SK-N-SH (cell line): ENCODE measurements at regions not wholly inside any gene's neighbourhood (a gene's known extent, or its start where the extent isn't known, plus 50 kb on each side); places are given as distances from the start of the nearest gene placed in this dataset.

Source experiments
- CTCF ChIA-PET: fragments of 300-600, 350-600 bp; formaldehyde crosslinking; extraction: SDS; loops from one replicate; lab custom pipeline; 2021; lab: Yijun Ruan, JAX
- POLR2A ChIA-PET: fragments of 350-600 bp; sonication (Branson Sonifier 250); formaldehyde crosslinking; extraction: SDS; loops from one replicate; lab custom pipeline; 2020; ENCODE audit warnings: antibody characterized with exemption, inconsistent platforms; lab: Yijun Ruan, JAX
- DNase-seq: peaks from one replicate; pipeline ENCODE4 v3.0.0; 2012
- H2AFZ ChIP-seq: fragments of 200-600 bp; sonication (generic); 2 replicates; pipeline ENCODE4 v1.8.1; 2016; ENCODE audit warnings: antibody characterized with exemption, mild to moderate bottlenecking, low read depth
- H3F3A ChIP-seq: fragments of 200-600 bp; sonication (generic); replicated peaks from 2 replicates; pipeline ENCODE3; 2016; ENCODE audit warnings: antibody characterized with exemption, mild to moderate bottlenecking; ENCODE audit not compliant: insufficient read depth
- H3K27ac ChIP-seq, 2 experiments: fragments of 200-500 bp in 1 of 2; fragments of 200-600 bp in 1 of 2; sonication (Bioruptor generic) in 1 of 2; sonication (generic), shearing (Covaris generic) in 1 of 2; 2 replicates each; pipeline versions ENCODE4 v1.5.1 to v1.6.1; 2014 to 2016; ENCODE audit warnings: low read depth in 2 of 2, inconsistent platforms in 1 of 2, low read length in 1 of 2, mild to moderate bottlenecking in 1 of 2, mixed read lengths in 1 of 2
- H3K27me3 ChIP-seq: fragments of 200-600 bp; sonication (generic), shearing (Covaris generic); 2 replicates; pipeline ENCODE4 v1.6.1; 2016; ENCODE audit warnings: mixed run types; ENCODE audit not compliant: insufficient read depth
- H3K36me3 ChIP-seq, 2 experiments: fragments of 200-500 bp in 1 of 2; fragments of 200-600 bp in 1 of 2; sonication (Bioruptor generic) in 1 of 2; sonication (generic) in 1 of 2; replicated peaks in 1 of 2; 2 replicates each; pipeline versions ENCODE3 to v1.5.1; 2014 to 2016; ENCODE audit warnings: low read length in 1 of 2, mild to moderate bottlenecking in 1 of 2; ENCODE audit not compliant: insufficient read depth in 2 of 2, control insufficient read depth in 1 of 2
- H3K4me1 ChIP-seq, 2 experiments: fragments of 200-500 bp in 1 of 2; fragments of 200-600 bp in 1 of 2; sonication (Bioruptor generic) in 1 of 2; sonication (generic), shearing (Covaris generic) in 1 of 2; 2 replicates each; pipeline versions ENCODE4 v1.5.1 to v1.6.1; 2014 to 2016; ENCODE audit warnings: low read depth in 1 of 2, low read length in 1 of 2, mixed run types in 1 of 2; ENCODE audit not compliant: insufficient read depth in 2 of 2, control insufficient read depth in 1 of 2
- H3K4me2 ChIP-seq: fragments of 200-600 bp; sonication (generic), shearing (Covaris generic); 2 replicates; pipeline ENCODE4 v1.6.1; 2017; ENCODE audit warnings: mixed run types
- H3K4me3 ChIP-seq, 2 experiments: fragments of 200-500 bp in 1 of 2; fragments of 200-600 bp in 1 of 2; sonication (Bioruptor generic) in 1 of 2; sonication (generic), shearing (Covaris generic) in 1 of 2; 2 replicates each; pipeline versions ENCODE4 v1.5.1 to v1.8.1; 2014 to 2016; ENCODE audit warnings: low read depth in 2 of 2, inconsistent platforms in 1 of 2, low read length in 1 of 2, mild to moderate bottlenecking in 1 of 2, mixed read lengths in 1 of 2, moderate library complexity in 1 of 2
- H3K79me2 ChIP-seq: fragments of 200-600 bp; sonication (generic); 2 replicates; pipeline ENCODE4 v1.8.1; 2017; ENCODE audit warnings: mild to moderate bottlenecking; ENCODE audit not compliant: insufficient read depth
- H3K9ac ChIP-seq: fragments of 200-600 bp; sonication (generic); 2 replicates; pipeline ENCODE4 v1.6.1; 2017; ENCODE audit warnings: mixed run types
- H3K9me2 ChIP-seq: fragments of 200-600 bp; sonication (generic); 2 replicates; pipeline ENCODE4 v1.6.1; 2017; ENCODE audit warnings: mixed run types
- H3K9me3 ChIP-seq: fragments of 200-600 bp; sonication (generic); 2 replicates; pipeline ENCODE4 v1.6.1; 2017; ENCODE audit warnings: mixed run types, mild to moderate bottlenecking, moderate library complexity
- H4K20me1 ChIP-seq: fragments of 200-600 bp; sonication (generic); 2 replicates; pipeline ENCODE4 v1.6.1; 2017; ENCODE audit warnings: mild to moderate bottlenecking, mixed run types; ENCODE audit not compliant: insufficient read depth
- EZH2phosphoT487 ChIP-seq: fragments of 200-600 bp; sonication (generic); IDR thresholded peaks from 2 replicates; pipeline ENCODE4 v1.6.1; 2017; ENCODE audit warnings: low read depth, mixed run types, mild to moderate bottlenecking, antibody characterized with exemption, moderate library complexity, borderline replicate concordance
- GABPA ChIP-seq: IDR thresholded peaks from 2 replicates; pipeline ENCODE4 v1.4.0; 2012; ENCODE audit warnings: low read depth, mild to moderate bottlenecking
- NFIC ChIP-seq: IDR thresholded peaks from 2 replicates; pipeline ENCODE4 v1.4.0; 2012; ENCODE audit warnings: borderline replicate concordance
- POLR2AphosphoS5 ChIP-seq: IDR thresholded peaks from 2 replicates; pipeline ENCODE4 v1.6.1; 2012; ENCODE audit warnings: low read depth, low read length
- RAD21 ChIP-seq: IDR thresholded peaks from 2 replicates; pipeline ENCODE4 v1.6.1; 2012; ENCODE audit warnings: mild to moderate bottlenecking, low read length
- RCOR1 ChIP-seq: fragments of 150-350 bp; IDR thresholded peaks from 2 replicates; pipeline ENCODE4 v1.6.1; 2017; ENCODE audit warnings: antibody characterized with exemption, low read length
- TAF1 ChIP-seq: IDR thresholded peaks from 2 replicates; pipeline ENCODE4 v1.6.1; 2012; ENCODE audit warnings: low read depth, mild to moderate bottlenecking, low read length, moderate library complexity, borderline replicate concordance
- TEAD4 ChIP-seq: IDR thresholded peaks from 2 replicates; pipeline ENCODE4 v1.4.0; 2012; ENCODE audit warnings: mild to moderate bottlenecking, borderline replicate concordance; ENCODE audit not compliant: insufficient read depth
- WGBS: methylation state at CpG from one replicate; pipeline ENCODE4 v1.1.6; 2017; ENCODE audit warnings: low lambda C conversion rate; 5-methylcytosine and 5-hydroxymethylcytosine counted together
- TF ChIP-seq, protein P1 (sequence below): IDR thresholded peaks from 2 replicates; pipeline ENCODE4 v1.6.1; 2012; ENCODE audit warnings: mild to moderate bottlenecking, low read depth, low read length, moderate library complexity

DNA sequence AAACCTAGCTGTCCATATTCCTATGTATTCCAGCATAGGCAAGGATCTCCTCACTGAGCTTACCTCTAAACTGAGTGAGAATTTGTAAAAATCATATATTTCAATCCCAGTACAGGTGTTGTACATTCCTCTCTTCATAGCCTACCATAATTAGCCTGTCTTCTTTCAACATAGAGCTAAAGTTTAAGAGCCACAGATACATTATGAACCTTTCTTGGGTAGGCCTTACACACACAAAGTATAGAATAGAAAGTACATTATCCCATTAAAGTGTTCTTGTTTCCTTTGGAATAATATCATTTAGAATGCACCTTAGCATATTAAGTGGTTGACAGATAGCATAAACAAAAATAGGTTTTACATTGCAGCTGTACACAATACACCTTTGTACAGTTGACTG, 282.1 kb upstream of the TMEM161B start:
- no peaks in the 10 kb centered on the region for H3K4me1 ChIP-seq
- no peak for DNase-seq
- H3K27me3 ChIP-seq = peaks cover 11% of the 10 kb centered on the region; the same call in 1 of the 2 replicates
- no peaks in the 10 kb centered on the region for H3K9me3 ChIP-seq
- H3K4me2 ChIP-seq = no peak overlapping the region
- no peak for TF ChIP-seq POLR2AphosphoS5
- POLR2A ChIA-PET = no interaction called here
- H3K4me3 ChIP-seq = no peak overlapping the region
- H2AFZ ChIP-seq = no peak overlapping the region
- CTCF ChIA-PET = no interaction called here
- H4K20me1 ChIP-seq = no peaks in the 10 kb centered on the region
- H3K9ac ChIP-seq = no peak overlapping the region
- H3K27ac ChIP-seq = no peak overlapping the region
- H3K36me3 ChIP-seq = no peaks in the 10 kb centered on the region
- no peaks in the 10 kb centered on the region for H3F3A ChIP-seq
- no peaks in the 10 kb centered on the region for H3K9me2 ChIP-seq
- no peaks in the 10 kb centered on the region for H3K79me2 ChIP-seq

DNA sequence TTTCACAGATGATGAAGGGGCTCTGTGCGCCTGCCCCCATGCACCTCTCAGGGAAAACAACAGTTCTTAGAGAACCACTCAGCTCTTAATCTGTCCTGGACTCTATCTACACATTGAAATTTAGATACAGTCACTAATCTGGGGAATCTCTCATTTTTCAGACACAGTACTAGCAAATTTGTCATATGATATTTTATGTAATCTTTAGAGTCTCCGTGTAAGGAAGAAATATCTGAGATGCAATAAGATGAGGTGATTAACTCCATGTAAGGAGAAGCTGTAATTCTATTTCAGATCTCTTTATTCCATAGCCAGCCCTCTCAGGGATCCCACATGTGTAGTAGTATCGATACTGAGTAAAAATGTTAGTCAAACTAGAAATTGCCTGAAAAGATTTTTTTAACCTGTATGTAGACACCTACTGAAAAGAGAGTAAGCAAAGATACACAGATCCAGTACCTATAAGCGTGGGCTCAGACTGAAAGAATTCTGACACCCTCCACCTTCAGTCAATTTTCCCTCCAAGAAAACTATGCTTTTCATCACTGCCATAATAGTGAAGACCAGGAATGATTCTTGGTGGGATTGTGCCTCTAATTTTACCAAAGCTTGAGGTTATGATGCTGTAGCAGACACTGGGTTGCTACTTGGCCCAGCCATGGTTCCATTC, 279.6 kb upstream of the TMEM161B start:
- Histone ChIP-seq H4K20me1 (no peaks in the 10 kb centered on the region), H3F3A (no peaks in the 10 kb centered on the region), H3K79me2 (no peaks in the 10 kb centered on the region), H3K4me1 (no peaks in the 10 kb centered on the region), H3K36me3 (no peaks in the 10 kb centered on the region), H3K9me3 (no peaks in the 10 kb centered on the region), H3K4me3 (no peak overlapping the region), H3K27me3 (peaks cover 6% of the 10 kb centered on the region; the same call in 1 of the 2 replicates), H3K4me2 (no peak overlapping the region), H2AFZ (no peak overlapping the region), H3K9me2 (no peaks in the 10 kb centered on the region), H3K9ac (no peak overlapping the region), H3K27ac (no peak overlapping the region)
- WGBS = 11% methylated on average over 4 of the region's 4 CpGs
- no peak for DNase-seq
- POLR2A ChIA-PET = no interaction called here
- TF ChIP-seq TAF1 (no peak), RCOR1 (no peak), RAD21 (no peak), EZH2phosphoT487 (no peak)
- CTCF ChIA-PET = no interaction called here

DNA sequence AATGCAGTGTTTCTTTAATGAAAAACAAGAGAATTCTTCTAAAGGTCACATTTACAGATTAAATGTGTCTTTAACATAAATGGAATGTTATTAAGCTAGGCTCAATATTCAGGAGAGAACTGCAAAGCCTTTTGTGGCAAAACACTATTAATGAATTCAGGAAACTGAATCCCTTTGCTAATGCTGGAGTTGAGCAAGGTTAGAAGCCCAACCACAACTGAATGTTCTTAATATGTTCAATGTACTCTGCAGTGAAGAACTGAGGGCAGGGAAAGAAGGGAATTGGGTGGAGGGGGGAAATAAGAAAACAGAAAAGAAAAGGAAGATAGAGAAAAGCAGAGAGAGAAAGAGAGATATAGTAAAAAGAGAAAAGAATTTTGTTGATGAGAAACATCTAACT, 276.7 kb upstream of the TMEM161B start:
- H3K4me2 ChIP-seq = no peak overlapping the region
- H3K27me3 ChIP-seq = peaks cover 6% of the 10 kb centered on the region; the same call in 1 of the 2 replicates
- no peaks in the 10 kb centered on the region for H3K79me2 ChIP-seq
- H3K36me3 ChIP-seq = no peaks in the 10 kb centered on the region
- CTCF ChIA-PET = no interaction called here
- no peak overlapping the region for H3K9ac ChIP-seq
- H3K4me3 ChIP-seq = no peak overlapping the region
- TF ChIP-seq TEAD4 (no peak), RAD21 (no peak), GABPA (no peak), NFIC (no peak)
- TF ChIP-seq, protein P1, sequence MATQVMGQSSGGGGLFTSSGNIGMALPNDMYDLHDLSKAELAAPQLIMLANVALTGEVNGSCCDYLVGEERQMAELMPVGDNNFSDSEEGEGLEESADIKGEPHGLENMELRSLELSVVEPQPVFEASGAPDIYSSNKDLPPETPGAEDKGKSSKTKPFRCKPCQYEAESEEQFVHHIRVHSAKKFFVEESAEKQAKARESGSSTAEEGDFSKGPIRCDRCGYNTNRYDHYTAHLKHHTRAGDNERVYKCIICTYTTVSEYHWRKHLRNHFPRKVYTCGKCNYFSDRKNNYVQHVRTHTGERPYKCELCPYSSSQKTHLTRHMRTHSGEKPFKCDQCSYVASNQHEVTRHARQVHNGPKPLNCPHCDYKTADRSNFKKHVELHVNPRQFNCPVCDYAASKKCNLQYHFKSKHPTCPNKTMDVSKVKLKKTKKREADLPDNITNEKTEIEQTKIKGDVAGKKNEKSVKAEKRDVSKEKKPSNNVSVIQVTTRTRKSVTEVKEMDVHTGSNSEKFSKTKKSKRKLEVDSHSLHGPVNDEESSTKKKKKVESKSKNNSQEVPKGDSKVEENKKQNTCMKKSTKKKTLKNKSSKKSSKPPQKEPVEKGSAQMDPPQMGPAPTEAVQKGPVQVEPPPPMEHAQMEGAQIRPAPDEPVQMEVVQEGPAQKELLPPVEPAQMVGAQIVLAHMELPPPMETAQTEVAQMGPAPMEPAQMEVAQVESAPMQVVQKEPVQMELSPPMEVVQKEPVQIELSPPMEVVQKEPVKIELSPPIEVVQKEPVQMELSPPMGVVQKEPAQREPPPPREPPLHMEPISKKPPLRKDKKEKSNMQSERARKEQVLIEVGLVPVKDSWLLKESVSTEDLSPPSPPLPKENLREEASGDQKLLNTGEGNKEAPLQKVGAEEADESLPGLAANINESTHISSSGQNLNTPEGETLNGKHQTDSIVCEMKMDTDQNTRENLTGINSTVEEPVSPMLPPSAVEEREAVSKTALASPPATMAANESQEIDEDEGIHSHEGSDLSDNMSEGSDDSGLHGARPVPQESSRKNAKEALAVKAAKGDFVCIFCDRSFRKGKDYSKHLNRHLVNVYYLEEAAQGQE = no peak
- TF ChIP-seq, all 33 proteins: peak for 0
- H3K4me1 ChIP-seq = no peaks in the 10 kb centered on the region
- H3K27ac ChIP-seq = no peak overlapping the region
- POLR2A ChIA-PET = no interaction called here
- H4K20me1 ChIP-seq = no peaks in the 10 kb centered on the region
- no peak for DNase-seq
- H2AFZ ChIP-seq = no peak overlapping the region
- H3F3A ChIP-seq = no peaks in the 10 kb centered on the region
- no peaks in the 10 kb centered on the region for H3K9me2 ChIP-seq
- H3K9me3 ChIP-seq = no peaks in the 10 kb centered on the region
